Astrocyte (in vitro differentiated cells and primary cell): ENCODE measurements at regions not wholly inside any gene's neighbourhood (a gene's known extent, or its start where the extent isn't known, plus 50 kb on each side); places are given as distances from the start of the nearest gene placed in this dataset.

Experiments used
- EZH2 ChIP-seq: IDR thresholded peaks from 2 replicates; pipeline ENCODE4 v1.6.1; 2012; ENCODE audit warnings: mild to moderate bottlenecking, low read length, inconsistent platforms; ENCODE audit not compliant: insufficient read depth
- TF ChIP-seq, protein P1 (sequence below): IDR thresholded peaks from 2 replicates; pipeline ENCODE4 v1.5.1; 2011; ENCODE audit warnings: low read depth, mild to moderate bottlenecking, inconsistent platforms, low read length, moderate library complexity; ENCODE audit not compliant: insufficient read depth

DNA sequence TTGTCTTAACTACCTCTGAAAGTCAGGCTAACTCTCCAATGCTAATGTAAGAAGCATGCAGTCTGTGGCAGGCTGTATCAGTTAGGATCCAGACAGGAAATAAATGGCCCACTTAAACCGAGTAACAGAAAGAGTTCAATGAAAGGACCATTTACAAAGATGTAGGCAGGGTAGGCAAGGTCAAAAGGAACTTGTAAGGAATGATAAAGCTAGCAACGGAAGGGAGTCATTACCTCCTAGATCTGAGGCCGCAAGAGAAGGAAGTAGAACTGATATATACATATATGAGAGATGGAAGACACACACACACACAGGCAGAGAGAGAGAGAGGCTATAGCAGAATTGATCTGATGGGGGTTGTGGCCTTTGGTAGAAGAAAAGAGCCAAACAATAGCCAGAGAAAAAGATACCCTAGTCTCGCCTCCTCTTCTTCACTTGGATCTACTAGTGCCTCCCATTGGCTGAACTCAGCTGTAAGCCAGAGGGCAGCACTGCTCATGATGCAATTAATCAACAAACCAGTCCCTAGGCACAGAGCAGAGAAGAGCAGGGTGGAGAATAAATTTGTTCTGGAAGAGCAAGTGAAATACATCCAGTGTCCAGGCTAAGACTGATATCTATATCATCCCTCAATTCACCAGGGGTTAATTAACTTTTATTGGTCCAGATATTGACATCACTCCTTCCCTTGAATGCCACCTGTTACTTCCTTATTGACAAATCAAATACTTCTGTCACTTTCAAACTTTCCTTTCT lies 91.2 kb downstream of the LSMEM1 start:
- TF ChIP-seq, protein P1, sequence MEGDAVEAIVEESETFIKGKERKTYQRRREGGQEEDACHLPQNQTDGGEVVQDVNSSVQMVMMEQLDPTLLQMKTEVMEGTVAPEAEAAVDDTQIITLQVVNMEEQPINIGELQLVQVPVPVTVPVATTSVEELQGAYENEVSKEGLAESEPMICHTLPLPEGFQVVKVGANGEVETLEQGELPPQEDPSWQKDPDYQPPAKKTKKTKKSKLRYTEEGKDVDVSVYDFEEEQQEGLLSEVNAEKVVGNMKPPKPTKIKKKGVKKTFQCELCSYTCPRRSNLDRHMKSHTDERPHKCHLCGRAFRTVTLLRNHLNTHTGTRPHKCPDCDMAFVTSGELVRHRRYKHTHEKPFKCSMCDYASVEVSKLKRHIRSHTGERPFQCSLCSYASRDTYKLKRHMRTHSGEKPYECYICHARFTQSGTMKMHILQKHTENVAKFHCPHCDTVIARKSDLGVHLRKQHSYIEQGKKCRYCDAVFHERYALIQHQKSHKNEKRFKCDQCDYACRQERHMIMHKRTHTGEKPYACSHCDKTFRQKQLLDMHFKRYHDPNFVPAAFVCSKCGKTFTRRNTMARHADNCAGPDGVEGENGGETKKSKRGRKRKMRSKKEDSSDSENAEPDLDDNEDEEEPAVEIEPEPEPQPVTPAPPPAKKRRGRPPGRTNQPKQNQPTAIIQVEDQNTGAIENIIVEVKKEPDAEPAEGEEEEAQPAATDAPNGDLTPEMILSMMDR, result no peak
- no peak for TF ChIP-seq EZH2
